GM12872 (cell line): ENCODE measurements at regions not wholly inside any gene's neighbourhood (a gene's known extent, or its start where the extent isn't known, plus 50 kb on each side); places are given as distances from the start of the nearest gene placed in this dataset.

ENCODE experiments used
- CTCF ChIP-seq: IDR thresholded peaks from 3 replicates; pipeline ENCODE4 v1.5.1; 2011; ENCODE audit warnings: low read depth, mild to moderate bottlenecking, low read length, moderate library complexity; ENCODE audit not compliant: insufficient read depth

GRCh38 chr4:159983082-159983481 is 880.2 kb downstream of the RAPGEF2 start:
- no peak for TF ChIP-seq CTCF

- no peak for TF ChIP-seq CTCF
Measured at GRCh38 chr4:160009656-160010493, 907.0 kb downstream of the RAPGEF2 start.

GRCh38 chr4:160019936-160020335 is 917.1 kb downstream of the RAPGEF2 start:
- no peak for TF ChIP-seq CTCF

GRCh38 chr4:160020804-160021203 is 917.9 kb downstream of the RAPGEF2 start:
- no peak for TF ChIP-seq CTCF

- no peak for TF ChIP-seq CTCF
Measured at GRCh38 chr4:160021870-160022269, 919.0 kb downstream of the RAPGEF2 start.

GRCh38 chr4:160026721-160027120 is 923.8 kb downstream of the RAPGEF2 start:
- no peak for TF ChIP-seq CTCF

GRCh38 chr4:160034501-160034900 is 931.6 kb downstream of the RAPGEF2 start:
- no peak for TF ChIP-seq CTCF
